Neural cell (in vitro differentiated cells): ENCODE measurements at regions not wholly inside any gene's neighbourhood (a gene's known extent, or its start where the extent isn't known, plus 50 kb on each side); places are given as distances from the start of the nearest gene placed in this dataset.

ENCODE experiments used
- H2AFZ ChIP-seq: fragments of 200-600, 300-800 bp; sonication (generic), shearing (Covaris generic); 2 replicates; pipeline ENCODE4 v1.6.0; 2014; ENCODE audit warnings: low read depth, mild to moderate bottlenecking, antibody characterized with exemption, low read length, moderate library complexity
- H3F3A ChIP-seq: fragments of 200-600 bp; shearing (Covaris generic); 2 replicates; pipeline ENCODE4 v1.6.1; 2016; ENCODE audit warnings: mild to moderate bottlenecking, moderate library complexity, mixed read lengths, antibody characterized with exemption, low read length; ENCODE audit not compliant: insufficient read depth, poor library complexity, severe bottlenecking
- H3K27ac ChIP-seq: fragments of 200-600, 300-800 bp; sonication (generic), shearing (Covaris generic); 2 replicates; pipeline ENCODE4 v1.5.1; 2014; ENCODE audit warnings: mild to moderate bottlenecking, low read length, moderate library complexity
- H3K27me3 ChIP-seq: fragments of 300-800, 200-600 bp; sonication (generic), shearing (Covaris generic); 2 replicates; pipeline ENCODE4 v1.6.0; 2014; ENCODE audit warnings: mild to moderate bottlenecking, low read depth, low read length, moderate library complexity; ENCODE audit not compliant: insufficient read depth
- H3K36me3 ChIP-seq: fragments of 300-800, 200-600 bp; sonication (generic), shearing (Covaris generic); 2 replicates; pipeline ENCODE4 v1.5.1; 2014; ENCODE audit warnings: mild to moderate bottlenecking, antibody characterized with exemption, low read length, moderate library complexity; ENCODE audit not compliant: insufficient read depth
- H3K4me2 ChIP-seq: fragments of 300-800, 200-600 bp; sonication (generic), shearing (Covaris generic); 2 replicates; pipeline ENCODE4 v1.6.0; 2014; ENCODE audit warnings: mild to moderate bottlenecking, low read length
- H3K4me3 ChIP-seq: fragments of 300-800, 200-600 bp; sonication (generic), shearing (Covaris generic); 2 replicates; pipeline ENCODE4 v1.5.1; 2014; ENCODE audit warnings: mild to moderate bottlenecking, low read length, moderate library complexity
- H3K79me2 ChIP-seq: fragments of 200-600 bp; shearing (Covaris generic); replicated peaks from 2 replicates; pipeline ENCODE4 v1.6.0; 2014; ENCODE audit warnings: mild to moderate bottlenecking, low read length, moderate library complexity; ENCODE audit not compliant: insufficient read depth
- H3K9ac ChIP-seq: fragments of 300-800, 200-600 bp; sonication (generic), shearing (Covaris generic); 2 replicates; pipeline ENCODE4 v1.6.1; 2016; ENCODE audit warnings: mild to moderate bottlenecking, low read length, mixed read lengths
- H3K9me2 ChIP-seq: fragments of 200-600 bp; shearing (Covaris generic); 2 replicates; pipeline ENCODE4 v1.6.1; 2016; ENCODE audit warnings: mild to moderate bottlenecking, low read length, mixed read lengths; ENCODE audit not compliant: insufficient read depth
- H3K9me3 ChIP-seq: fragments of 200-600, 300-800 bp; sonication (generic), shearing (Covaris generic); 2 replicates; pipeline ENCODE4 v1.6.1; 2016; ENCODE audit warnings: mild to moderate bottlenecking, mixed run types, low read length, moderate library complexity, mixed read lengths
- H4K20me1 ChIP-seq: fragments of 200-600 bp; shearing (Covaris generic); 2 replicates; pipeline ENCODE4 v1.6.1; 2016; ENCODE audit warnings: mild to moderate bottlenecking, mixed run types; ENCODE audit not compliant: insufficient read depth
- CTCF ChIP-seq: fragments of 450-650 bp; IDR thresholded peaks from 2 replicates; pipeline ENCODE4 v1.5.1; 2014; ENCODE audit warnings: antibody characterized with exemption, mild to moderate bottlenecking, moderate library complexity; ENCODE audit not compliant: poor library complexity, severe bottlenecking
- EP300 ChIP-seq: fragments of 450-650 bp; conservative IDR thresholded peaks from 2 replicates; pipeline ENCODE4 v1.6.1; 2014; ENCODE audit warnings: antibody characterized with exemption, mild to moderate bottlenecking, moderate library complexity; ENCODE audit not compliant: poor library complexity, severe bottlenecking
- EZH2 ChIP-seq: fragments of 200-600, 300-800 bp; shearing (Covaris generic), sonication (generic); IDR thresholded peaks from 2 replicates; pipeline ENCODE4 v1.6.1; 2014; ENCODE audit warnings: antibody characterized with exemption, low read length, borderline replicate concordance, mild to moderate bottlenecking; ENCODE audit not compliant: insufficient read depth, poor library complexity, severe bottlenecking
- MXI1 ChIP-seq: fragments of 450-650 bp; conservative IDR thresholded peaks from 2 replicates; pipeline ENCODE4 v1.6.1; 2014; ENCODE audit warnings: antibody characterized with exemption, mild to moderate bottlenecking; ENCODE audit not compliant: poor library complexity, severe bottlenecking
- POLR2AphosphoS5 ChIP-seq: IDR thresholded peaks from 2 replicates; pipeline ENCODE4 v1.6.1; 2012
- RAD21 ChIP-seq: fragments of 450-650 bp; conservative IDR thresholded peaks from 2 replicates; pipeline ENCODE4 v1.6.1; 2014; ENCODE audit warnings: antibody characterized with exemption, mild to moderate bottlenecking, moderate library complexity
- REST ChIP-seq: IDR thresholded peaks from 2 replicates; pipeline ENCODE4 v1.6.1; 2012; ENCODE audit warnings: borderline replicate concordance
- SMC3 ChIP-seq: fragments of 450-650 bp; conservative IDR thresholded peaks from 2 replicates; pipeline ENCODE4 v1.6.1; 2014; ENCODE audit warnings: antibody characterized with exemption, mild to moderate bottlenecking, moderate library complexity; ENCODE audit not compliant: poor library complexity
- TAF1 ChIP-seq: IDR thresholded peaks from 2 replicates; pipeline ENCODE4 v1.6.1; 2012; ENCODE audit warnings: low read depth

GRCh38 chr18:73545472-73545871, 602.2 kb downstream of the FBXO15 start:
- H3K36me3 ChIP-seq = no peaks in the 10 kb centered on the region

GRCh38 chr18:73544617-73545016, 603.0 kb downstream of the FBXO15 start:
- Histone ChIP-seq H3K4me3 (no peak overlapping the region), H4K20me1 (no peaks in the 10 kb centered on the region), H3F3A (no peaks in the 10 kb centered on the region), H3K4me2 (no peak overlapping the region), H3K9ac (no peak overlapping the region), H3K36me3 (no peaks in the 10 kb centered on the region), H3K27me3 (no peaks in the 10 kb centered on the region), H3K79me2 (no peaks in the 10 kb centered on the region), H2AFZ (no peak overlapping the region), H3K27ac (no peak overlapping the region), H3K9me3 (no peaks in the 10 kb centered on the region), H3K9me2 (no peaks in the 10 kb centered on the region)
- TF ChIP-seq POLR2AphosphoS5 (no peak), CTCF (no peak), REST (no peak), TAF1 (no peak), SMC3 (no peak), MXI1 (no peak), RAD21 (no peak)

More at GRCh38 chr18:73545472-73545871, 602.2 kb downstream of the FBXO15 start:
- H3K9ac ChIP-seq = no peak overlapping the region
- H3K27ac ChIP-seq = no peak overlapping the region
- TF ChIP-seq POLR2AphosphoS5 (no peak), EZH2 (no peak), EP300 (no peak), CTCF (no peak), REST (no peak), SMC3 (no peak), MXI1 (no peak), RAD21 (no peak), TAF1 (no peak)
- no peak overlapping the region for H3K4me3 ChIP-seq
- no peaks in the 10 kb centered on the region for H3F3A ChIP-seq
- H3K4me2 ChIP-seq = no peak overlapping the region
- no peaks in the 10 kb centered on the region for H3K27me3 ChIP-seq
- H2AFZ ChIP-seq = no peak overlapping the region
- no peaks in the 10 kb centered on the region for H4K20me1 ChIP-seq
- H3K79me2 ChIP-seq = no peaks in the 10 kb centered on the region
- H3K9me3 ChIP-seq = no peaks in the 10 kb centered on the region
- no peaks in the 10 kb centered on the region for H3K9me2 ChIP-seq
